ENCODE measurements at regions not wholly inside any gene's neighbourhood (a gene's known extent, or its start where the extent isn't known, plus 50 kb on each side); places are given as distances from the start of the nearest gene placed in this dataset.

DNA sequence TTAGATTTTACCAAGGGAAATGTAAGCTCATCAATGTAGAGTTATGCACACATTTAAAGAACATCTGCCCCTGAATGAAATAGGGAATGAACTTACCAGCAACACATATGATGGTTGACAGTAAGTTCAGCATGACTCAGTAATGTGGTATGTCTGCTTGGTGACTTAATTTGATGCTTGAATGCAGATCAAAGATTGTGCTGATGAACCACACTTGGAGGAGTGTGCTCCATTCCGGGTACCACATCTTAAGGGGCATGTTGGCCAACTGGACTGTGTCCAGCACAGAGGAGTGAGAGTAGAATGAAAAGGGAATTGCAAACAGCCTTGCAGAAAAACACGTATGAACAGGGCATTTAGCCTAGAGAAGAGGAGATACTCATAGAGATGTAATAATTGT, 171.0 kb upstream of the RARB start:
- DNase-seq (ENCODE audit: extremely low read depth, low read depth) = no peak

DNA sequence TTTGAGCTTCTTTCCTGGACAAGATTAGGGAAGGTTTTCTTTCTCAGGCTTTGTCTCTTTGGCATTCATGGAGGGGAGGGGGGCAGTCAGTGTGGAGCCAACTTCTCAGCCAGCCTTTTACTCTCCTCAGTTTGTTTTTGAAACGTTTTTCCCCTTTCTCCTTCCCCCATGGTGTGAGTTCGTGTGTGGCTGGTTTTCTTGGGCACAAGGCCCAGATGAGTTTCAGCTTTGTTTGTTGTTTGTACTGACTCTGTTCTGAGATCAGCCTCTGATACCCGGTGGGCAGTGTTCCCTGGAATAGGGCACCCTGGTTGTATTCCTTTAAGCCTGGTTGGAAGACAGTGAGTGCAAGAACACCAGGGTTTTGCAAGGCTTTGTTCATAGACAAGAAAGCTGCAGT, 168.2 kb upstream of the RARB start:
- no peak for DNase-seq (ENCODE audit: extremely low read depth, low read depth)

DNA sequence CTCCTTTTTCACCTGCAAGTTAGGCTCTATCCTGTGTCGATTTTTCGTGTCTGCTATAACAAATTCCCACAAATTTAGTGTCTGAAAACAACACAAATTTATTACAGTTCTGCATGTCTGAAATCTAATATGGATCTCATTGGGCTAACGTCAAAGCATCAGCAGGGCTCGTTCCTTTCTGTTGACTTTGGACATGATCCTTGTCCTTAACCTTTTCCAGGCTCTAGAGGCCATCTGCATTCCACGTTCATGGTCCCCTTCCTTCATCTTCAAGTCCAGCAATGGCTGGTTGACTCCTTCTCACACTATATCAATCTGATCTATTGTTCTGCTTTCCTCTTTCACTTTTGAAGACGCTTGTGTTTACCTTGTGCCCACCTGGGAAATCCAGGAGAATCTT, 165.7 kb upstream of the RARB start:
- no peak for DNase-seq (ENCODE audit: extremely low read depth, low read depth)

DNA sequence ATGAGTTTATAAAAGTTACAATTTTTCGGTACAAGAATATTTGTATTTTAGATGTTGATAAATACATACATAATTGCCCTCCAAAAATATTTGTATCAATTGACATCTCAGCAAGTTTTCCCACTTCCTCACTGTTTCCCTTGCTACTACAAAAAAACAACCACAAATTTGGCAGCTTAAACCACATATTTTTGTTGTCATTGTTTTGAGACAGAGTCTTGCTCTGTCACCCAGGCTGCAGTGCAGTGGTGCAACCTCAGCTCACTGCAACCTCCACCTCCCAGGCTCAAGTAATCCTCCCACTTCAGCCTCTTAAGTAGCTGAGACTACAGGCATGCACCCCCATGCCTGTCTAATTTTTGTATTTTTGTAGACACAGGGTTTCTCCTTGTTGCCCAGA, 162.8 kb upstream of the RARB start:
- no peak for DNase-seq (ENCODE audit: extremely low read depth, low read depth)

DNA sequence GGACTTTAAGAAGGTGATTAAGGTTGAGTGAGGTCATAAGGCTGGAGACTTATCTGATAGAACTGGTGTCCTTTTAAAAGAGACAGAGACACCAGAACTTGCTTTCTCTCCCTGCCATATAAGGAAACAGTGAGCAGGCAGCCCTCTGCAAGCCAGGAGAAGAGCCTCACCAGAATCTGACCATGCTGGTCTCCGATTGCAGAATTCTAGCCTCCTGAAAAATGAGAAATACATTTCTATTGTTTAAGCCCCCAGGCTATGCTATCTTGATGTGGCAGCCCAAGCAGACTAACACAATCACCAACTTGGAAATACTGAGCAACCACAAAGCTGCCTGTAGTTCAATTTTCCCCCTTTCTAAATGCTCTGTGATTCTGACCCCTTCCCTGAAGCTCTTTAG, 161.4 kb upstream of the RARB start:
- no peak for DNase-seq (ENCODE audit: extremely low read depth, low read depth)

DNA sequence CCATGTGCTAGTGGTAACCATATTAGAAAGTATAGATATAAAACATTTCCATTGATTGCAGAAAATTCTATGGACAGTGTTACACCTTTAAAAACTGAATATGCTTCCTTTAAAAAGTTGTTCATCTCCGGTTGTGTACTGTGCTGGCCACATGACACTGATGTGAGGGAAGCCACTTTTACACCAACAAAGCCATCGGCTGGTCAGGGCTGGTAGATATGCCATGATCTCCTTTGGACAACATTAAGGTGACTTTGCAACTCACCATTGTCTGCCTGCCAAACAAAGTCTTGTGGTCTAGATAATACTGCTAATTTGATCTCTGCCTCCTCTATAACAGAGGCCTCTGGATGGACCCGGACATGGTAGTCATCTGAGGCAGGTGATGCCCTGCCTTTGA, 156.0 kb upstream of the RARB start:
- no peak for DNase-seq (ENCODE audit: extremely low read depth, low read depth)

DNA sequence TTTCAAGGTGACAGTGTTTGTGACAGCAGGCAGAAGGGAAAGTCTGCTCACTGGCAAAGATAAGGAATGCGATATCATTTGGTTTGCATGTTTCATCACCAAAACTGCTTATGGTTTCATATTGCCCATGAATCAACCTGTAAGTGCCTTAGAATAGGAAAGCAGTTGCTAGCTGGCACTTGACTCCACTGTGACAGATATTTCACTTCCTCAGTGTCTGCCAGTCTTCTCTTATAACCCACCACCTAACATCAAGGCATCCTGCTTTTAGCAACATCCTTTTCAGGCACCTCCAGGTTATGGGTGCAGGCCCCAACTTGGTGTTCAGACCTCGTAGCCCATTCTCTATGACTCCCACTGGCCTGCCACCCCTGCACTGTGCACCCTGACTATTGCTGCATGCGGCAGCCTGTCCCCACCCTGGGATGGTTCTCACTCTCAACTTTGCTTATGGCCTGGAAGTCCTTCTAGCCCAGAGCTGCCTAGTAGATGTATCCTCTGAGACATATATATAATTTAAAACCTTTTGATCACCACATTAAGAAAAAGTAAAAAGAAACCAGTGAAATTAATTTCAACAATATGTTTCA, 154.4 kb upstream of the RARB start:
- no peak for DNase-seq (ENCODE audit: extremely low read depth, low read depth)

DNA sequence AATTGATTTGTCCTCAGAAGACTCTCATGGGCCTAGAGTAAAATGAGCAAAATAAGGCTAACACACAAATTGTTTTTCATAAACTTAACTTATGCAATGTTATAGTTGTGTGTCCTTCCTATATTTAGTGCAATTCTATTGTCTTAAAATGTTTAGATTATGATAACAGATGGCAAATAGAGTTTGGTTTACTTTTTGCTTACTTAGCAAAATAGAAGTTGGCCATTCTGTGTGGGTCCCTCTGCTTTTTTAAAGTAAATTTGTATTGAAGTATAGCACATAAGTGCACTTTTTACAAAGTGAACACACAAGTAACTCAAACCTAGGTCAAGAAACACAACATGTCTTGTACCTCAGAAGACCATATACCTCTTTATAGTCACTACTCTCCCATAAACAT, 150.6 kb upstream of the RARB start:
- no peak for DNase-seq (ENCODE audit: extremely low read depth, low read depth)

DNA sequence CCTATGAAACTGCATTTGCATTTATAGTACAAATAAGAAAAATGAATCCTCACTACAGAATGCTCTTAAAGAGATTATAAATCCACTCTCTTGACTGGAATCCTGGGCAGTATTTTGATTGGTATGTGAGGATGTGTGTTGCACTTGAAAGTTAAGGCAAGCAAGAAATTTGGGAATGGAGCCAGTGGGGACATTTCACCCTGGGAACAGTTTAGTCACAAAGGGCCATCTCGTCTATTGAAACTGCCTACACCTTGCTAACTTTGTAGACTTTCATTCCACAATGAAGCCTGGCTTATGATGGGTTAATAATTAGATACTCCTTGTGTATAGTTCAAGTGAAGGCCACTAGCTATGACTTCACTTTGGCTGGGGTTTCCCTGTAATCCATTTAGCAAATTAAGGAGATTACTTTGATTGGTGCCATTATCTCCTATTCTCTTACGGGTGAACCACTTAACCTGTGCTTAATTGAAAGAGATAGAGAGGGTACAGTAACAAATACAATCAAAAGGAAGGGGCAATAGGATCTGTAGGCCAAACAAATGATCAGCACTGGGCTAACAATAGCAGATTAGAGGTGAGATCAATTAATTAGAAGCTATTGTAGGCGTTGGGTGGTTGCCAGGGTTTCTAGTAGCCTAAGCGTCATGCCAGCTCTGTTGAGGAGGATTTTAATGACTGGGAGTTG, 146.9 kb upstream of the RARB start:
- no peak for DNase-seq (ENCODE audit: extremely low read depth, low read depth)

DNA sequence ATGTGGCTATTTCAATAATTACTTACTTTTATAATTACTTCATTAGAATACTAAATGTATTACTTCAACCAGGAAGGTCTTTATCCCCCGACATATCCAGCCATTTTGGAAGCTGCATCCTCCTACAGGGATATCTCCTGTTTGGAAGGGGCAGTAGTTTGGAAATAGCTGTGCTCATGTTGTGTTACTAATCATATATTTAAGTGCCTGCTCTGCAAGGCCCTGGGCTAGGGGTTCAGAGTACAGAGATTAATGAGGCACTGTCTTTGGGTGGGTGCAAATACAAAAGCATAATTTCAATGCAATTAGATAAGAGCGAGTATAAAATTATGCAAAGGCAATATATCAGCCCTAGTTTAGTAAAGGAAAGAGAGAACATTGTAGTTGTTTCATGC, 146.3 kb upstream of the RARB start:
- no peak for DNase-seq (ENCODE audit: extremely low read depth, low read depth)

DNA sequence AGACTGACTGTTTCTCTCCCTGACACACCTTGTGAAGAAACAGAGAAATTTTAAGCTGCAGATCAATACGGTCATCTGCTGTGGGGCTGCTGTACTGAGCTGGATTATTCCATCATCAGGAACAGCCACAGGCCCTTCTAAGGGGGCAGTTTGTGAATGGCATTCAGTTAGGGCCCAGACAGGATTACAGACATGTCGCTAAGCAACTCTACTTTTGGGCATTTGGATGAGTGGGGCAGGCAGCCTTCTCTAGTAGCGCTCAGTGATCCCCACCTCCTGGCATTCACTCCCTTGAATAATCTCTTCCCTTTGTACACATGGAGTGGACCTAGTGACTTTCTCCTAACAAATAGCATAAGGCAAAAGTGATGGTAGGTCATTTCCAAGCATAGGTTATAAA, 144.4 kb upstream of the RARB start:
- no peak for DNase-seq (ENCODE audit: extremely low read depth, low read depth)

DNA sequence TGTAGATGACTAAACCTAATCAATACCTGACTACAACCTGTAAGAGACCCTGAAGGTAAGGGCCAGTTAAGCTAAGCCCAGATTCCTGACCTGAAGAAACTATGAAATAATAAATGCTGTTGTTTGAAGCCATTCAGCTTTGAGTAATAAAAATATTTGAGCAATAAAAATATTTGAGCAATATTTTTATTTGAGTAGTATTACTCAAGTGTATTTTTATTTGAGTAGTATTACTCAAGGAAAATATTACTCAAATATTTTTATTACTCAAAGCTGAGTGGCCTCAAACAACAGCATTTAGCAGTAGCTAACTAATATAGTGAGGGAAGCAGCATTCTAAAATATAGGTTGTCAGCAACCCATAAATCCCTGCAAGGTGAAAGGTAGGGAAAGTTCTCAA, 143.8 kb upstream of the RARB start:
- DNase-seq (ENCODE audit: extremely low read depth, low read depth) = no peak

DNA sequence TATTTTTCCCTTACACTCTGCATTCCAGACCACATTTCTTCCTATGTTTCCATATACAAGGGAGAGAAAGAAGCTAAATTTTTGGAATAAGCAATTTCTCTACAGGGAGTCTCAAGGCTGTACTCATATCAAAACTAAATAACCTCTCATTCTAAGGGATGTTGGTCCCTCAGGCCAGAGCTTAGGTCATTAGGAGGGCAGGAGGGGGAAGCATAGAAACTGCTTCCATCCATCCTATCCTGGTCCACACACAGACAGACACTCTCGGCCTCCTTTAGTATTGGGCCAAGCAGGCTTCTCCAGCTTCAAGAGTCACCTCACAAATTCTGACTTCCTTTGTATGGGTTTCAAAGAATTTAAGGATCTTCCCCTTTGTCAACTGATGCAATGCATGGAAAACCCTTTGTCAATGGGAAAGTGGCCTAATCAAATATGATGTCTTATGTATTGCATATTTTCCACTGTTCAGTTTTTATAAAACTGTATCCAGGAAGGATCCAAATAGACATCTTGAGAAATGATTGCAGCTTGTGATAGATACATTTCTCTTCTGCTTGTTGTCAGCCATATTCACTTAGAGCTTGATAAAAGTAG, 140.7 kb upstream of the RARB start:
- DNase-seq (ENCODE audit: extremely low read depth, low read depth) = no peak

DNA sequence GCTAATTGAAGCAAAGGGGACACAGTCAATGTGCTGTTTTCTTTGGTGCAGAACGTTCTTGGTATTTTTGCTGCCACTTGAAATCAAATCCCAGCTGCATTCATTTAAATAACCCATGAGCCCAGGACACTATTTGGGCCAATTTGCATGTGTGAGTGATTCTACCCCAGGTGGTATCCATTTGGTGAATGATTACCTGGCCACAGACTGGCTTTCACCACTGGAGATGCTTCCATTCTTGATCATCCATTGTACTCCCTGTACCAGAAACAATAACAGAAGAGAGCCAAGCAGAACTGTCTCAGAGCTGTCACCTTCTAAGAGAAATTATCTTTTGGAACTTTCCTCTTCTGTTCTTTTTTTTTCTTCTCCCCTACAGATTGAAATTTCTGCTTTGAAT, 139.7 kb upstream of the RARB start:
- DNase-seq (ENCODE audit: extremely low read depth, low read depth) = no peak

DNA sequence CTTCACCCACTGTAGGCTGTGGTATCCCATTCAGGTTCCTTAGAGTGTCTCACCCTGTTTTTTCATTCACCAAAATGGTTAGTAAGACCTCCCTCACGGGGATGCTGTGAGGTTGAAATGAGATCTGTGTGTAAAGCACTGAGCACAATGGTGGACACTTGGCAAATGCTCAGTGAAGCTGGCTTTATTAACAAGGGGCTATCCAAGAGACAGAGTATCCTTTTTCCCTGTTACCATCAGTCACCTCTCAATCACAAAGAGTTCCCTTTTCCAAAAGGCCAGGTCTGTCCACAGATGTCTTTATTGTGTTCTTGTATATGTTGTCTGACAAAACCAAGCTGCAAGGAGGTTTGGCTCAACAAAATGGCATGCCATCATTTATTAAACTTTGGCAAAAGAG, 138.9 kb upstream of the RARB start:
- no peak for DNase-seq (ENCODE audit: extremely low read depth, low read depth)

DNA sequence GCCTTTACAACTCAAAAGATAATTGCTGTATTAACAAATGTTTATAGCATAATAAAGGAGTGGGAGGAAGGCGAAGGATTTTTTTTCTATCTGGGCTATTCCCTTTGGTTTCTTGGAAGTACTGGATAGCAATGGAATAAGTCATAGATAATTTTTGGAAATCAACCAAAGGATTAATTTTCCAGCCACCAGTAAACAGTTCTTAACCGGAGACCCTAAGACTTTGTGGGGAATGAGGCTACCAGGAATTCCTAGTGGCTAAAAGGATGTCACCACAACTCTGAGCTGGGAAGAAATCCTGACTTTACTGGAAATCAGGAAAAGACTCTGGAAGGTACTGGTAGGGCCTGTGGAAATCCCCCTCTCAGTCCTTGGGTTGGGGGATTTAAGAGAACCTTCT, 138.4 kb upstream of the RARB start:
- no peak for DNase-seq (ENCODE audit: extremely low read depth, low read depth)

DNA sequence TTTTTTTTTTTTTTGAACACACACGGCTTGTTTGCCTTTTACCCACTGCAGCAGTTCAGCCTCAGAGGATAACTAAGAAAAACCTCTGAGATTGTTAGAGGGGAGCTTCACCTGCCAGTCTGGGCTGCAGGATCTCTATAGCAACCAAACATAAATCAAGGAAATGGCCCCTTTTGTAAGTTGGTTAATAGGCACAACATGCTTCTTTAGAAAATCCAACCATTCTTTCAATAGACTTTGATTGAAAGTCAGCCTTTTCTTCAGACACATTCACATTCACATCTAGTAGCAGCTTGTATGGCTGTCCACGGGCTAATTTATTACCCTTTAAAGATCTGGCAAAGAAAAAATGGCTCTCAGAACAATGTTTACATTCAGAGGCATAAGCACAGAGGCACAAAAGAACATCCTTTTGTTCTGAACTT, 136.6 kb upstream of the RARB start:
- no peak for DNase-seq (ENCODE audit: extremely low read depth, low read depth)

DNA sequence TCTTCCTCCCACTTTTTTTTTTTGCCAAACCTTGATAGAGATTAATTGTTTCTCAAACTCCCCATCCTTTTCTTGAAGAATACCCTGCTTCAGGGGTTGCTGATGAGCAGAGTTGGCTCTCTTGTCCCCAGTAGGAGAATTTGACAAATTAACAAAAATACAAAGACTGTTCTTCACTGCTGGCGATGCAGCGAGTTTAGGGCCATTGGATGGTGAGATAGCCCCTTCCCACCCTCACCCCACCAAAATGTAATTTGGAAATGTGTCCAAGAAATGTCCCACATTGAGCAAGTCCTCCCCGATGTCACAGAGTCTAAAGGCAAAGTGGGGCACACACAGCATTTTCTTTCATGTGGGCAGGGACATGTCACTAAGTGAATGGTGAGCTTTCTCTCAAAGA, 136.0 kb upstream of the RARB start:
- DNase-seq (ENCODE audit: extremely low read depth, low read depth) = no peak

DNA sequence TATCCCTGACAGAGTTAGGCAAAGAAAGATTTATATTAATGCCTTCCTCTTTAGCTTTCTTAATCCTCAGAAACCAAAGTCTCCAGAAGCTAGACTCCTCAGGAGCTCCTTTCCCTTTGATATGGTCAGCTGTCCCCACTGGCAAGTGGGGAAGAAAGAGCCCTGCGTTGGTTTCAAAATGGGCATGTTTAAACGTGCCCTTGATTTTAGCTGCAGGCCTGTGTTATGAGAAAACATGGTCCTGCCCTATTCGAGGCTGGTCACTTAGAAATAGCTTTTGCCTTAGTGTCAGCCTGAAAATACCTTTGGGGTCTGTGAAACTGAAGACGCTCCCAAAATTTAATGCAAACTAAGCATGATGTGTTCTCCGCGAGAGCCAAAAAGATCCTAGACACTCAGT, 135.5 kb upstream of the RARB start:
- DNase-seq (ENCODE audit: extremely low read depth, low read depth) = no peak

DNA sequence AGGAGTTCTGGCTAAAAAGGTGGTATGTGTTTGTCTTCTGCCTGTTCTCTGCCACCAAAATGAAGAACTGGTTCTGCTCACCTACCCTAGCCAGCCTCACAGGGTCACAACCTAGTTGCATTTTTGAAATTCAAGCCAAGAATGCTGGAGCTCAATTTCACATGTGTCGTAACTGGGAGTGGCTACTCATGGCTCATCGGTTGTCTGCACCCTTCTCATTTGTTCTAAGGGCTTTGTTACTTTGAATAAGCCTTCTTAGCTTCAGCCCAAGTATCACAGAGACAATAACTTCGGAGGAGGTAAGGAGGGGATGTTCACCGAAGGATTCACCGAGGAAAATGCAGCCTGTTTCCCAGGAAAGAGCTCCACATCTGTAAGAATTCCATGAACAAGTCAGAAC, 134.3 kb upstream of the RARB start:
- DNase-seq (ENCODE audit: extremely low read depth, low read depth) = no peak

DNA sequence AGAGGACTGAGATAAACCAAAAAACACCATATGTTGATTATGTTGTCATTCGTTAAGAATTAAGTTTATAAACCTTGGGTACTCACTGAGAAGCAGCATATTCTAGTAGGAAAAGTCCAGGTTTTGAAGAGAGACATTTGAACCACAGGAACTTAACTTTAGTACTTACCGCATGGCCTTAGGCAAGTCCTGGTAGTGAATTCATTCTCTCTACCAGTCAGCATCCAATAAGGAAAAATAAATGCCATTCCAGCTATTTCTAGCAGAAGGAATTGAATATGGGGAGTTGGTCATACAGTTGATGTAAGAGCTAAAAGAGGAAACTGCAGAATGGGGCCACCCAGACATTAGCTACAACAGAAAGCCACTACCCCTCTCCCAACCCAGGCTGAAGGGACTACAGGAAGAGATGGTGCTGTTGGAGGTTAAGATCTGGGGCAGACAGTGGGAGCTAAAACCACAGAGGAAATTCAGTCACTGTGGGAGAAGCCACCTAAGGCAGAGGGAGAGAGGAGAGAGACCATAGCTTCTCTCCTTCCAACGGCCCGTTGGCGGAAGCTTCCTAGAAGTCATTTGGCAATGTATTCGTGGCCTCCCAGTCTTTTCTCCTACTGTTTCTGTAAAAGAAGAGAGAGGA, 133.8 kb upstream of the RARB start:
- no peak for DNase-seq (ENCODE audit: extremely low read depth, low read depth)

Data from NCI-H460 (cell line).